Peyer's patch (tissue), 4 donors: ENCODE measurements at regions not wholly inside any gene's neighbourhood (a gene's known extent, or its start where the extent isn't known, plus 50 kb on each side); places are given as distances from the start of the nearest gene placed in this dataset.

Experiments
- CTCF ChIP-seq, 6 experiments: fragments of 450-650 bp in 4 of 6; fragments of 200-600 bp in 2 of 6; sonication (generic) in 1 of 6; IDR thresholded peaks; one replicate each; pipeline ENCODE4 v1.5.1; 2017 to 2019; ENCODE audit warnings: antibody characterized with exemption in 6 of 6, mild to moderate bottlenecking in 3 of 6, moderate library complexity in 1 of 6
- POLR2A ChIP-seq, 2 donors: fragments of 450-650 bp; IDR thresholded peaks; one replicate each; pipeline ENCODE4 v1.5.1; 2017; ENCODE audit warnings: antibody characterized with exemption in 2 of 2, mild to moderate bottlenecking in 2 of 2, moderate library complexity in 2 of 2

DNA sequence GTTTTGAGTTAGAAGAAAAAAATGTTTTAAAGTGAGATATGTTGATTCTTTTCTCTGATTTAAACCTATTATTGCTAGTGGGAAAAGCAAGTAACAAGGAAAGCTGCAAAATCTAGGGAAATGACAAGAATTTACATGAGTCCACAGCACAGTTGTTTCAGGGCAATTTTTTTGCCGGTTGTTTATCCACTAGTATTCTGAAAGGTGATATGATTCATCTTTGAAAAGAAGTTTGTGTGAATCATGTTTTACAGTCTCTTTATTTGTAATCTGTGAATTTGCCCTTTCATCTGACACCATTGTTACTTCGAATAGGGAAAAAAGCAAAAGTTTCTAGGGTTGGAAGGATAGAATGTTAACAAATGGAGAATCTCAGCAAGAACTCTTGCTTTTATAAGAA lies 894.7 kb downstream of the OTOL1 start:
- no peak for TF ChIP-seq CTCF (IDR thresholded peaks at IDR 0.05)
- no peak for TF ChIP-seq POLR2A (IDR thresholded peaks at IDR 0.05)
